ENCODE measurements at regions not wholly inside any gene's neighbourhood (a gene's known extent, or its start where the extent isn't known, plus 50 kb on each side); places are given as distances from the start of the nearest gene placed in this dataset.

DNA sequence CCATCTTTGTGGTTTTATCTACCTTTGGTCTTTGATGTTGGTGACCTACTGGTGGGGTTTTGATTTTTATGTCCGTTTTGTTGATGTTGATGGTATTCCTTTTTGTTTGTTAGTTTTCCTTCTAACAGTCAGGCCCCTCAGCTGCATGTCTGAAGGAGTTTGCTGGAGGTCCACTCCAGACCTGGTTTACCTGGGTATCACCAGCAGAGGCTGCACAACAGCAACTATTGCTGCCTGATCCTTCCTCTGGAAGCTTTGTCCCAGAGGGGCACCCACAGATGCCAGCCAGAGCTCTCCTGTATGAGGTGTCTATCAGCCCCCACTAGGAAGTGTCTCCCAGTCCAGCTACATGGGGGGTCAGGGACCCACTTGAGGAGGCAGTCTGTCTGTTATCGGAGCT, 199.3 kb upstream of the WDFY3 start:
- TF ChIP-seq, protein P1, sequence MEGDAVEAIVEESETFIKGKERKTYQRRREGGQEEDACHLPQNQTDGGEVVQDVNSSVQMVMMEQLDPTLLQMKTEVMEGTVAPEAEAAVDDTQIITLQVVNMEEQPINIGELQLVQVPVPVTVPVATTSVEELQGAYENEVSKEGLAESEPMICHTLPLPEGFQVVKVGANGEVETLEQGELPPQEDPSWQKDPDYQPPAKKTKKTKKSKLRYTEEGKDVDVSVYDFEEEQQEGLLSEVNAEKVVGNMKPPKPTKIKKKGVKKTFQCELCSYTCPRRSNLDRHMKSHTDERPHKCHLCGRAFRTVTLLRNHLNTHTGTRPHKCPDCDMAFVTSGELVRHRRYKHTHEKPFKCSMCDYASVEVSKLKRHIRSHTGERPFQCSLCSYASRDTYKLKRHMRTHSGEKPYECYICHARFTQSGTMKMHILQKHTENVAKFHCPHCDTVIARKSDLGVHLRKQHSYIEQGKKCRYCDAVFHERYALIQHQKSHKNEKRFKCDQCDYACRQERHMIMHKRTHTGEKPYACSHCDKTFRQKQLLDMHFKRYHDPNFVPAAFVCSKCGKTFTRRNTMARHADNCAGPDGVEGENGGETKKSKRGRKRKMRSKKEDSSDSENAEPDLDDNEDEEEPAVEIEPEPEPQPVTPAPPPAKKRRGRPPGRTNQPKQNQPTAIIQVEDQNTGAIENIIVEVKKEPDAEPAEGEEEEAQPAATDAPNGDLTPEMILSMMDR (IDR thresholded peaks at IDR 0.05): no peak
- no peak for TF ChIP-seq POLR2A (IDR thresholded peaks at IDR 0.05)
